ENCODE measurements at regions not wholly inside any gene's neighbourhood (a gene's known extent, or its start where the extent isn't known, plus 50 kb on each side); places are given as distances from the start of the nearest gene placed in this dataset.
"Not testable (repeated sequence)": the region's sequence is repeated elsewhere in the genome, so short reads cannot be mapped to it uniquely, and the experiment has no call there.

DNA sequence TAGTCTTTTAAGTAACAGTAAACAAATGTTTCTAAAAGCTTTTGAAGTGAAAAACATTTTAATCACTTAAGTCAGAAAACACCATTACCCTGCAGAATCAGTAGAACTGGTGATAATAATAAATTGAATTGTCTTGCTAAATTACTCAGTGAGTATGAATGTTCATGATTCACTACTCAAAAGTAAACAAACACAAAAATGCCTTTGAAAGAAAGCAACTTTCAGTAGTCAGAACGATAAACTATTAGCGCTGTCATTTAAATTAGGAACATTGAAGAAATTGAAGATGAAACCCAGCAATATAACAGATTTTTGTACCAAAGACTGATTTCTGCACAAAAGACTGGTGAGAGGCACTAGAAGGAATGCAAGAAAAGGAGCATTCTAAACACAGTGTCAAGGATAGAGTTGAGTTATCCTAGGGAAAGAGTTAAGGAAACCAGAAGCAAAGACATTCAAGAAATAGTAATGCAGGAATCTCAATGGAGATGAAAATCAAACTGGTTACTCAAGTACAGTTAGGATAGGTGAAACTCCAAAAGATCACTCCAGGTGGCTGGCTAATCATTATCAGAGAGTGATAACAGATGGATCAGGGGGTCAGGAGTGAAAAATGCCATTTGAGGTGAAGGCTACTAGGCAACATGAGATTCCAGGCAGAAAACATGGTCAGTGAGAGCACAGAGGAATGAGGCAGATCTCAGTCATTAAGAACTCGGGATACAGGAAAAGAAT is 77.4 kb upstream of the ALG10 start:
- TF ChIP-seq, protein P1, sequence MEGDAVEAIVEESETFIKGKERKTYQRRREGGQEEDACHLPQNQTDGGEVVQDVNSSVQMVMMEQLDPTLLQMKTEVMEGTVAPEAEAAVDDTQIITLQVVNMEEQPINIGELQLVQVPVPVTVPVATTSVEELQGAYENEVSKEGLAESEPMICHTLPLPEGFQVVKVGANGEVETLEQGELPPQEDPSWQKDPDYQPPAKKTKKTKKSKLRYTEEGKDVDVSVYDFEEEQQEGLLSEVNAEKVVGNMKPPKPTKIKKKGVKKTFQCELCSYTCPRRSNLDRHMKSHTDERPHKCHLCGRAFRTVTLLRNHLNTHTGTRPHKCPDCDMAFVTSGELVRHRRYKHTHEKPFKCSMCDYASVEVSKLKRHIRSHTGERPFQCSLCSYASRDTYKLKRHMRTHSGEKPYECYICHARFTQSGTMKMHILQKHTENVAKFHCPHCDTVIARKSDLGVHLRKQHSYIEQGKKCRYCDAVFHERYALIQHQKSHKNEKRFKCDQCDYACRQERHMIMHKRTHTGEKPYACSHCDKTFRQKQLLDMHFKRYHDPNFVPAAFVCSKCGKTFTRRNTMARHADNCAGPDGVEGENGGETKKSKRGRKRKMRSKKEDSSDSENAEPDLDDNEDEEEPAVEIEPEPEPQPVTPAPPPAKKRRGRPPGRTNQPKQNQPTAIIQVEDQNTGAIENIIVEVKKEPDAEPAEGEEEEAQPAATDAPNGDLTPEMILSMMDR (IDR thresholded peaks at IDR 0.05; ENCODE audit: borderline replicate concordance, insufficient read depth, low read depth, low read length) = no peak
- H3K4me3 ChIP-seq (ENCODE audit: low read depth, low read length) = no peak overlapping the region

GRCh38 chr12:33945438-33945784 is 76.9 kb upstream of the ALG10 start:
- TF ChIP-seq, protein P1 (IDR thresholded peaks at IDR 0.05; ENCODE audit: borderline replicate concordance, insufficient read depth, low read depth, low read length) = no peak

GRCh38 chr12:33966219-33966618 is 56.1 kb upstream of the ALG10 start:
- not testable (repeated sequence) for H3K4me3 ChIP-seq (ENCODE audit: low read depth, low read length)

More at GRCh38 chr12:33945438-33945784, 76.9 kb upstream of the ALG10 start:
- no peak overlapping the region for H3K4me3 ChIP-seq (ENCODE audit: low read depth, low read length)

DNA sequence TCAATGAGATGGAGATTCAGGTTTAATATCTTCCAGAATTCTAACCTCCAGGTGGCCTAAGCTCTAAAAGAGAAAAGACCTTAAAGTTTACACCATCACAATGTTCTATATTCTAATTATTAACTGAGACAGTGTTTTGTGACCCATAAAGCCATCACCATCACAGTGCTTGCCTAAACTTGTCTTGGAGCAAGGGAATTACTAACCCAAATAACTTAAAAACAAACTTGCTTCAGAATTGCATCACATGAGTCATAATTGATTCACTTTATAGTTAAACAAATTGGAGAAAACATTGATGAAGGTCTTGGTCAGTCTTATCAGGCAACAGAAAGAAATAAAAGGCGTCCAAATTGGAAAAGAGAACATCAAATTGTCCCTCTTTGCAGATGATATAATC is 54.5 kb upstream of the ALG10 start:
- TF ChIP-seq, protein P1 (IDR thresholded peaks at IDR 0.05; ENCODE audit: borderline replicate concordance, insufficient read depth, low read depth, low read length) = no peak
- no peak overlapping the region for H3K4me3 ChIP-seq (ENCODE audit: low read depth, low read length)
